ENCODE measurements at regions not wholly inside any gene's neighbourhood (a gene's known extent, or its start where the extent isn't known, plus 50 kb on each side); places are given as distances from the start of the nearest gene placed in this dataset.
A peak's percentile ranks its signal among the peaks of the same experiment; 100 is the strongest.
"Not testable (repeated sequence)": the region's sequence is repeated elsewhere in the genome, so short reads cannot be mapped to it uniquely, and the experiment has no call there.

DNA sequence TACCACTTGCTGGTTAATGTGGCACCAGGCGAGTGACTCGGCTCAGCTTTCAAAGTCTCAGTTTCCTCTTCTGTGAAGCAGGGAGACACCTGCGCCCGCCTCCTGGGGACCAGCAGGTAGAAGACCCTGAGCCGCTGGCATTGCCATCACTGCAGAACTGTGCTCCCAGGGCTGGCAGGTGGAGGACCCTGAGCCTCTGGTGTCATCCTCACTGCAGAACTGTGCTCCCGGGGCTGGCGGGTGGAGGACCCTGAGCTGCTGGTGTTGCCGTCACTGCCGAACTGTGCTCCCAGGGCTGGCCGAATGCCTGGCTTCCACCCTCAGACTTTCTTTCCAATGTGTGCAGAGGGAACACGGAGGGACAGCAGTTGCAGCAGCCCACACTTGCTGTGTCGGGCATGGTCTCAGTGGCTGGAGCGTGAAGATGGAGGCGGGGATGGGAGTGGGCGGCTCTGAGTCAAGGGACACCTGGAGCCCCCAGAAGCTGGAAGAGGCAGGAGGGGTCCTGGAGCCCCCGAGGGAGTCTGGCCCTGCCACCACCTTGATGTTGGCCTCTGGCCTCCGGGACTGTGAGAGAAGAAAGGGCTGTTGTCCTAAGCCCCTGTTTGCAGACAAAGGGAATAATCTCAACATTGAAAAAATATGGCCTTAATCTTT lies 75.8 kb upstream of the METTL9 start:
- Histone ChIP-seq H4K20me1 (ENCODE audit: low read depth) (peaks cover 10% of the 10 kb centered on the region), H3K27me3 (no peaks in the 10 kb centered on the region), H3K4me3 (no peak overlapping the region), H3K79me2 (ENCODE audit: low read depth) (peaks cover 16% of the 10 kb centered on the region), H3F3A (ENCODE audit: low read depth) (peaks cover 52% of the 10 kb centered on the region), H3K4me2 (no peak overlapping the region), H3K9me3 (ENCODE audit: low read depth) (no peaks in the 10 kb centered on the region), H3K36me3 (no peaks in the 10 kb centered on the region), H3K27ac (no peak overlapping the region), H3K9ac (no peak overlapping the region), H2AFZ (replicated peaks) (no peak overlapping the region), H3K4me1 (peaks cover 32% of the 10 kb centered on the region)
- Mint-ChIP-seq H3K36me3 (peaks cover under 1% of the 10 kb centered on the region), H3K4me3 (no peak overlapping the region), H3K9me3 (no peaks in the 10 kb centered on the region), H3K27me3 (ENCODE audit: insufficient read depth, low read depth) (peaks cover 13% of the 10 kb centered on the region), H3K4me1 (peaks cover 34% of the 10 kb centered on the region), H3K27ac (no peak overlapping the region)
- peak; percentile 11 for DNase-seq (ENCODE audit: low spot score)
- TF ChIP-seq EZH2phosphoT487 (IDR thresholded peaks at IDR 0.05) (no peak), EZH2 (IDR thresholded peaks at IDR 0.05) (no peak)
- TF ChIP-seq, protein P1, sequence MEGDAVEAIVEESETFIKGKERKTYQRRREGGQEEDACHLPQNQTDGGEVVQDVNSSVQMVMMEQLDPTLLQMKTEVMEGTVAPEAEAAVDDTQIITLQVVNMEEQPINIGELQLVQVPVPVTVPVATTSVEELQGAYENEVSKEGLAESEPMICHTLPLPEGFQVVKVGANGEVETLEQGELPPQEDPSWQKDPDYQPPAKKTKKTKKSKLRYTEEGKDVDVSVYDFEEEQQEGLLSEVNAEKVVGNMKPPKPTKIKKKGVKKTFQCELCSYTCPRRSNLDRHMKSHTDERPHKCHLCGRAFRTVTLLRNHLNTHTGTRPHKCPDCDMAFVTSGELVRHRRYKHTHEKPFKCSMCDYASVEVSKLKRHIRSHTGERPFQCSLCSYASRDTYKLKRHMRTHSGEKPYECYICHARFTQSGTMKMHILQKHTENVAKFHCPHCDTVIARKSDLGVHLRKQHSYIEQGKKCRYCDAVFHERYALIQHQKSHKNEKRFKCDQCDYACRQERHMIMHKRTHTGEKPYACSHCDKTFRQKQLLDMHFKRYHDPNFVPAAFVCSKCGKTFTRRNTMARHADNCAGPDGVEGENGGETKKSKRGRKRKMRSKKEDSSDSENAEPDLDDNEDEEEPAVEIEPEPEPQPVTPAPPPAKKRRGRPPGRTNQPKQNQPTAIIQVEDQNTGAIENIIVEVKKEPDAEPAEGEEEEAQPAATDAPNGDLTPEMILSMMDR (IDR thresholded peaks at IDR 0.05) = no peak

DNA sequence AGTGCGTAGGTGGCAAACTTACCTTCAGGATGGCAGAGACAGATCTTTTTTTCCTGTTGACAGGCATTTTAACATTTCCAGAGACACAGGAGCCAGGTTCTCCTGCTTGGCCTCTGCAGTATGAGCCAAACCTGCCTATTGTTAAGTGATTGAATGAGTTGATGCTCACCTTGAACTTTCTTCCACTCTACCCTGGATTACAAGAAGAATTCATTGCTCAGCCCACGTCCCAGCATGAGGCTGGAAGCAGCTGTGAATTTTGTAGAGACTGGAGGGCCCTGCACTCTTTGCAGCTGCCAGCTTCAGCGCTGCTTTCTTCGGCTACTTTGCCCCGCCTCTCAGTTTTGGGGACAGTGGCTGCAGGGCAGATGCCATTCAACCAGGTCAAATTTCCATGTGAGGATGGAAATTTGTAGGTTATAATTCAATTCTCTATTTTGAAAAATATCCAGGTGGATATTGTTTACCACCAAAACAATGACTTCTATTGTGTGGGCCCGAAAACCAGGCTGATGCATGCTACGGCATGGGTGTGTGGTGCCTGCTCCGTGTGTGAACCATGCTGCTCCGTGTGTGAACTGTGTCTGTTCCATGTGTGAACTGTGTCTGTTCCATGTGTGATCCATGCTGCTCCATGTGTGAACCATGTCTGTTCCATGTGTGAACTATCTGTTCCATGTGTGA lies 75.2 kb upstream of the METTL9 start:
- H3K27ac ChIP-seq = no peak overlapping the region
- peaks cover 5% of the 10 kb centered on the region for H4K20me1 ChIP-seq (ENCODE audit: low read depth)
- Mint-ChIP-seq H3K27ac (no peak overlapping the region), H3K4me3 (no peak overlapping the region), H3K27me3 (ENCODE audit: insufficient read depth, low read depth) (peaks cover 15% of the 10 kb centered on the region), H3K9me3 (no peaks in the 10 kb centered on the region), H3K4me1 (peaks cover 30% of the 10 kb centered on the region), H3K36me3 (no peaks in the 10 kb centered on the region)
- peak; percentile 45 for DNase-seq (ENCODE audit: low spot score)
- H3K36me3 ChIP-seq = no peaks in the 10 kb centered on the region
- no peaks in the 10 kb centered on the region for H3K9me3 ChIP-seq (ENCODE audit: low read depth)
- no peaks in the 10 kb centered on the region for H3K27me3 ChIP-seq
- H3K4me1 ChIP-seq = peaks cover 32% of the 10 kb centered on the region
- H3K9ac ChIP-seq = no peak overlapping the region
- peaks cover 10% of the 10 kb centered on the region for H3K79me2 ChIP-seq (ENCODE audit: low read depth)
- peaks cover 52% of the 10 kb centered on the region for H3F3A ChIP-seq (ENCODE audit: low read depth)
- H3K4me2 ChIP-seq = no peak overlapping the region
- H3K4me3 ChIP-seq = no peak overlapping the region
- TF ChIP-seq, protein P1 (IDR thresholded peaks at IDR 0.05) = no peak
- TF ChIP-seq EZH2phosphoT487 (IDR thresholded peaks at IDR 0.05) (no peak), EZH2 (IDR thresholded peaks at IDR 0.05) (no peak)
- no peak overlapping the region for H2AFZ ChIP-seq (replicated peaks)

DNA sequence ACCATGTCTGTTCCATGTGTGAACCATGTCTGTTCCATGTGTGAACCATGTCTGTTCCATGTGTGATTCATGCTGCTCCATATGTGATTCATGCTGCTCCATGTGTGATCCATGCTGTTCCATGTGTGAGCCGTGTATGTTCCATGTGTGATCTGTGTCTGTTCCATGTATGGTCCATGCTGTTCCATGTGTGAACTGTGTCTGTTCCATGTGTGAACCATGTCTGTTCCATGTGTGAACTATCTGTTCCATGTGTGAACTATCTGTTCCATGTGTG lies 74.7 kb upstream of the METTL9 start:
- H3K36me3 Mint-ChIP-seq; H3K79me2 ChIP-seq (ENCODE audit: low read depth); H3K4me3 ChIP-seq; H3K9me3 Mint-ChIP-seq; DNase-seq (ENCODE audit: low spot score); H3K4me3 Mint-ChIP-seq; H3K36me3 ChIP-seq; H3K27ac ChIP-seq; H4K20me1 ChIP-seq (ENCODE audit: low read depth); H2AFZ ChIP-seq (replicated peaks); H3K4me2 ChIP-seq; H3K27me3 ChIP-seq; H3K27ac Mint-ChIP-seq; H3K9me3 ChIP-seq (ENCODE audit: low read depth); H3K9ac ChIP-seq: not testable (repeated sequence)
- H3K4me1 Mint-ChIP-seq = peaks cover 27% of the 10 kb centered on the region
- peaks cover 52% of the 10 kb centered on the region for H3F3A ChIP-seq (ENCODE audit: low read depth)
- peaks cover 14% of the 10 kb centered on the region for H3K27me3 Mint-ChIP-seq (ENCODE audit: insufficient read depth, low read depth)
- peaks cover 32% of the 10 kb centered on the region for H3K4me1 ChIP-seq

DNA sequence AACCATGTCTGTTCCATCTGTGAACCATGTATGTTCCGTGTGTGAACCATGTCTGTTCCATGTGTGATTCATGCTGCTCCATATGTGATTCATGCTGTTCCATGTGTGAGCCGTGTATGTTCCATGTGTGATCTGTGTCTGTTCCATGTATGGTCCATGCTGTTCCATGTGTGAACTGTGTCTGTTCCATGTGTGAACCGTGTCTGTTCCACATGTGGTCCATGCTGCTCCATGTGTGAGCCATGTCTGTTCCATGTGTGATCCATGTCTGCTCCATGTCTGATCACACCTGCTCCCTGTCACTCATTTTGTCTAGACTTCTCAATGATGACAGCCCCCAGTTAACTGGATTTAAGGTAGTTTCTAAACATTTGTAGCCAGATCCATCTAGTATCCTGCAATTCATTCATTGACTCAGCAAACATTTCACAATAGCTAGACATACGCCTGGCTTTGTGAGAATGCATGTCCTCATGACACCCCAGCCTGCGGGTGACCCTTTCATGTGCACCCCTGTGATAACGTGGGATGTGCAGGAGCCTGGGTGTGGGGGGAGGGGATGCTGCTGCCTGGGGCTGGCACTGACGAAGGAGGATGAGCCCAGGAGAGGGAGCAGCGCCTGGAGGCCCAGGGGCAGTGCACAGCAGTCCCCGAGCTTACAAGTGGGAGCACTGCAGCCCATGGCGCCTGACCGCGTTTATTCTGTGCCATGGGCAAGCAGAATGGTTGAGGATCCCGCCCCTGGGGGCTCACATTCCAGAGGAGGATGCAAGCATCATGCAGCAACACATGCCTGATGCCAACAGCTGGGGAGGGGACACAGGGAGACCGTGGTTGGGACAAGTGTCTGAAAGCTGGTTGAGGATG lies 74.1 kb upstream of the METTL9 start:
- Mint-ChIP-seq H3K4me1 (peaks cover 27% of the 10 kb centered on the region), H3K27me3 (ENCODE audit: insufficient read depth, low read depth) (peaks cover 15% of the 10 kb centered on the region)
- not testable (repeated sequence) for H3K9me3 Mint-ChIP-seq; H2AFZ ChIP-seq (replicated peaks); H3K36me3 ChIP-seq; H3K4me2 ChIP-seq; H3K36me3 Mint-ChIP-seq; H3K9me3 ChIP-seq (ENCODE audit: low read depth); H3K4me3 ChIP-seq; H4K20me1 ChIP-seq (ENCODE audit: low read depth); H3K4me3 Mint-ChIP-seq; H3K79me2 ChIP-seq (ENCODE audit: low read depth); H3K27ac Mint-ChIP-seq; H3K9ac ChIP-seq; H3K27me3 ChIP-seq
- Histone ChIP-seq H3K4me1 (peaks cover 32% of the 10 kb centered on the region), H3F3A (ENCODE audit: low read depth) (peaks cover 52% of the 10 kb centered on the region), H3K27ac (peak overlapping the region; percentile 4)
- peak; percentile 60 for DNase-seq (ENCODE audit: low spot score)
